Loucy (cell line): ENCODE measurements at regions not wholly inside any gene's neighbourhood (a gene's known extent, or its start where the extent isn't known, plus 50 kb on each side); places are given as distances from the start of the nearest gene placed in this dataset.

Source experiments
- H2AFZ ChIP-seq: fragments of 200-600 bp; sonication (generic); 2 replicates; pipeline ENCODE4 v1.6.0; 2016; ENCODE audit warnings: antibody characterized with exemption, mild to moderate bottlenecking, low read length, moderate library complexity
- H3F3A ChIP-seq: fragments of 200-600 bp; 2 replicates; pipeline ENCODE4 v1.6.0; 2016; ENCODE audit warnings: antibody characterized with exemption, low read depth, mild to moderate bottlenecking
- H3K27me3 ChIP-seq: fragments of 200-600 bp; sonication (generic); 2 replicates; pipeline ENCODE4 v1.6.1; 2014; ENCODE audit warnings: low read length, mild to moderate bottlenecking; ENCODE audit not compliant: insufficient read depth, poor library complexity, severe bottlenecking
- H3K36me3 ChIP-seq: fragments of 200-600 bp; sonication (generic); 2 replicates; pipeline ENCODE4 v1.6.1; 2016; ENCODE audit warnings: low read length; ENCODE audit not compliant: insufficient read depth
- H3K4me1 ChIP-seq: fragments of 200-600 bp; sonication (generic); 2 replicates; pipeline ENCODE4 v1.5.1; 2014; ENCODE audit warnings: low read length, mild to moderate bottlenecking; ENCODE audit not compliant: insufficient read depth, poor library complexity, severe bottlenecking
- H3K4me2 ChIP-seq: fragments of 200-600 bp; sonication (generic); 2 replicates; pipeline ENCODE4 v1.6.0; 2014; ENCODE audit warnings: antibody characterized with exemption, low read length, low read depth, mild to moderate bottlenecking; ENCODE audit not compliant: poor library complexity, severe bottlenecking
- H3K4me3 ChIP-seq: fragments of 200-600 bp; sonication (generic); 2 replicates; pipeline ENCODE4 v1.5.1; 2014; ENCODE audit warnings: low read length, mild to moderate bottlenecking, mixed read lengths; ENCODE audit not compliant: poor library complexity, severe bottlenecking
- H3K79me2 ChIP-seq: fragments of 200-600 bp; sonication (generic); 2 replicates; pipeline ENCODE4 v1.6.1; 2014; ENCODE audit warnings: low read length; ENCODE audit not compliant: insufficient read depth
- H3K9ac ChIP-seq: fragments of 200-600 bp; sonication (generic); 2 replicates; pipeline ENCODE4 v1.6.0; 2014; ENCODE audit warnings: mild to moderate bottlenecking, low read depth, low read length, moderate library complexity; ENCODE audit not compliant: poor library complexity, severe bottlenecking
- H3K9me2 ChIP-seq: fragments of 200-600 bp; sonication (generic); replicated peaks from 2 replicates; pipeline ENCODE4 v1.6.1; 2016; ENCODE audit warnings: low read depth, low read length, mixed read lengths
- H3K9me3 ChIP-seq: fragments of 200-600 bp; sonication (generic); 2 replicates; pipeline ENCODE4 v1.6.1; 2014; ENCODE audit warnings: mild to moderate bottlenecking, antibody characterized with exemption, low read length, low read depth; ENCODE audit not compliant: insufficient read depth
- H4K20me1 ChIP-seq: fragments of 200-600 bp; sonication (generic); 2 replicates; pipeline ENCODE4 v1.6.0; 2014; ENCODE audit warnings: antibody characterized with exemption, low read length, mild to moderate bottlenecking; ENCODE audit not compliant: insufficient read depth, poor library complexity, severe bottlenecking
- CTCF ChIP-seq: fragments of 200-600 bp; sonication (generic); conservative IDR thresholded peaks from 2 replicates; pipeline ENCODE4 v1.5.1; 2014; ENCODE audit warnings: mild to moderate bottlenecking, antibody characterized with exemption, low read length
- EZH2phosphoT487 ChIP-seq: fragments of 200-600 bp; IDR thresholded peaks from 2 replicates; pipeline ENCODE4 v1.6.1; 2018; ENCODE audit warnings: antibody characterized with exemption, mild to moderate bottlenecking, moderate library complexity, borderline replicate concordance

GRCh38 chr2:175806570-175806969 lies 195.5 kb downstream of the LNPK start:
- H3K27me3 ChIP-seq = no peaks in the 10 kb centered on the region
- H3K36me3 ChIP-seq = no peaks in the 10 kb centered on the region
- H3K79me2 ChIP-seq = no peaks in the 10 kb centered on the region
- no peaks in the 10 kb centered on the region for H3F3A ChIP-seq
- H3K9me2 ChIP-seq = no peaks in the 10 kb centered on the region
- peaks cover 12% of the 10 kb centered on the region for H3K4me1 ChIP-seq
- peak overlapping the region; percentile 36 for H3K4me2 ChIP-seq
- H2AFZ ChIP-seq = no peak overlapping the region
- no peaks in the 10 kb centered on the region for H4K20me1 ChIP-seq
- no peak for TF ChIP-seq EZH2phosphoT487
- no peak for TF ChIP-seq CTCF
- no peaks in the 10 kb centered on the region for H3K9me3 ChIP-seq
- H3K4me3 ChIP-seq = no peak overlapping the region
- no peak overlapping the region for H3K9ac ChIP-seq

GRCh38 chr2:175806125-175806490 lies 196.0 kb downstream of the LNPK start:
- no peak overlapping the region for H3K9ac ChIP-seq
- H3K4me3 ChIP-seq = no peak overlapping the region
- no peak overlapping the region for H2AFZ ChIP-seq
- no peaks in the 10 kb centered on the region for H3K36me3 ChIP-seq
- no peaks in the 10 kb centered on the region for H3K79me2 ChIP-seq
- TF ChIP-seq CTCF (no peak), EZH2phosphoT487 (no peak)
- no peaks in the 10 kb centered on the region for H3K9me2 ChIP-seq
- no peaks in the 10 kb centered on the region for H4K20me1 ChIP-seq
- H3K4me2 ChIP-seq = peak overlapping the region; percentile 36
- no peaks in the 10 kb centered on the region for H3K9me3 ChIP-seq
- no peaks in the 10 kb centered on the region for H3F3A ChIP-seq
- peaks cover 12% of the 10 kb centered on the region for H3K4me1 ChIP-seq
- no peaks in the 10 kb centered on the region for H3K27me3 ChIP-seq

- Histone ChIP-seq H3F3A (no peaks in the 10 kb centered on the region), H3K9me2 (no peaks in the 10 kb centered on the region), H3K4me3 (no peak overlapping the region), H4K20me1 (no peaks in the 10 kb centered on the region), H3K9me3 (no peaks in the 10 kb centered on the region), H3K79me2 (no peaks in the 10 kb centered on the region), H3K9ac (no peak overlapping the region), H3K36me3 (no peaks in the 10 kb centered on the region), H3K27me3 (no peaks in the 10 kb centered on the region), H3K4me1 (peaks cover 12% of the 10 kb centered on the region), H3K4me2 (peak overlapping the region; percentile 36), H2AFZ (no peak overlapping the region)
- no peak for TF ChIP-seq CTCF
- no peak for TF ChIP-seq EZH2phosphoT487
These were observed 196.5 kb downstream of the LNPK start for GRCh38 chr2:175805442-175806124.
